WTC11 (cell line): ENCODE measurements at regions not wholly inside any gene's neighbourhood (a gene's known extent, or its start where the extent isn't known, plus 50 kb on each side); places are given as distances from the start of the nearest gene placed in this dataset.

Experiments
- ATAC-seq: fragments of 200-7000 bp; cut with Tn5 transposase; 2 replicates; pipeline ENCODE4 v1.10.0; 2021; ENCODE audit warnings: mild to moderate bottlenecking, moderate library complexity
- CTCF ChIA-PET: fragments of 300-600 bp; sonication (Branson Sonifier 250); formaldehyde crosslinking; loops from one replicate; lab custom pipeline; 2021; ENCODE audit warnings: antibody characterized with exemption; lab: Charles Lee
- POLR2A ChIA-PET: fragments of 350-600 bp; sonication (Branson Sonifier 250); formaldehyde crosslinking; loops from one replicate; lab custom pipeline; 2021; ENCODE audit warnings: antibody characterized with exemption; lab: Charles Lee
- DNase-seq: peaks from one replicate; pipeline ENCODE4 v3.0.0; 2021; ENCODE audit warnings: low spot score
- H3K27ac Mint-ChIP-seq: 2 replicates; pipeline ENCODE4 v1.8.0; 2021; ENCODE audit warnings: mixed read lengths
- H3K27me3 Mint-ChIP-seq: 2 replicates; pipeline ENCODE4 v1.8.0; 2021; ENCODE audit warnings: low read depth, mild to moderate bottlenecking, moderate library complexity, mixed read lengths
- H3K36me3 Mint-ChIP-seq: 2 replicates; pipeline ENCODE4 v1.8.0; 2021; ENCODE audit warnings: mixed read lengths
- H3K4me1 Mint-ChIP-seq: 2 replicates; pipeline ENCODE4 v1.8.0; 2022; ENCODE audit warnings: mixed read lengths
- H3K4me3 Mint-ChIP-seq: 2 replicates; pipeline ENCODE4 v1.8.0; 2021; ENCODE audit warnings: mild to moderate bottlenecking, moderate library complexity, mixed read lengths
- H3K9me3 Mint-ChIP-seq: 2 replicates; pipeline ENCODE4 v1.8.0; 2021; ENCODE audit warnings: mixed read lengths
- ATF2 ChIP-seq: sonication (generic); formaldehyde crosslinking; IDR thresholded peaks from 2 replicates; pipeline ENCODE4 v1.8.1; 2022; ENCODE audit warnings: low read depth, missing genetic modification reagents, borderline replicate concordance
- CBFB ChIP-seq: sonication (generic); formaldehyde crosslinking; IDR thresholded peaks from 2 replicates; pipeline ENCODE4 v1.8.1; 2022; ENCODE audit warnings: mild to moderate bottlenecking, low read depth, missing genetic modification reagents
- E2F1 ChIP-seq: sonication (generic); formaldehyde crosslinking; IDR thresholded peaks from 2 replicates; pipeline ENCODE4 v1.8.0; 2022; ENCODE audit warnings: mild to moderate bottlenecking, missing genetic modification reagents
- ELF4 ChIP-seq: sonication (generic); formaldehyde crosslinking; IDR thresholded peaks from 2 replicates; pipeline ENCODE4 v1.8.1; 2022; ENCODE audit warnings: low read depth, mild to moderate bottlenecking, moderate library complexity, missing genetic modification reagents
- ESRRA ChIP-seq: sonication (generic); formaldehyde crosslinking; IDR thresholded peaks from 2 replicates; pipeline ENCODE4 v1.8.1; 2022; ENCODE audit warnings: mild to moderate bottlenecking, missing genetic modification reagents, borderline replicate concordance
- FOXJ3 ChIP-seq: sonication (generic); formaldehyde crosslinking; IDR thresholded peaks from 2 replicates; pipeline ENCODE4 v1.9.0; 2021; ENCODE audit warnings: missing genetic modification reagents, mild to moderate bottlenecking, borderline replicate concordance
- FOXK1 ChIP-seq: sonication (generic); formaldehyde crosslinking; IDR thresholded peaks from 2 replicates; pipeline ENCODE4 v1.8.0; 2022; ENCODE audit warnings: mild to moderate bottlenecking, moderate library complexity, missing genetic modification reagents
- GABPB1 ChIP-seq: sonication (generic); formaldehyde crosslinking; IDR thresholded peaks from 2 replicates; pipeline ENCODE4 v1.8.1; 2023; ENCODE audit warnings: mild to moderate bottlenecking, missing genetic modification reagents
- HMGA2 ChIP-seq: fragments of 250-450 bp; sonication (Bioruptor Pico); IDR thresholded peaks from 2 replicates; pipeline ENCODE4 v1.4.0; 2021; ENCODE audit warnings: mild to moderate bottlenecking, moderate library complexity
- JAZF1 ChIP-seq: fragments of 250-450 bp; sonication (Bioruptor Pico); IDR thresholded peaks from 2 replicates; pipeline ENCODE4 v1.9.0; 2021; ENCODE audit warnings: moderate library complexity, mild to moderate bottlenecking, inconsistent platforms
- NFE2L1 ChIP-seq: sonication (generic); formaldehyde crosslinking; IDR thresholded peaks from 2 replicates; pipeline ENCODE4 v1.8.1; 2023; ENCODE audit warnings: missing genetic modification reagents
- NR2C2 ChIP-seq: sonication (generic); formaldehyde crosslinking; IDR thresholded peaks from 2 replicates; pipeline ENCODE4 v1.8.0; 2022; ENCODE audit warnings: mild to moderate bottlenecking, missing genetic modification reagents
- OVOL2 ChIP-seq: fragments of 250-450 bp; sonication (Bioruptor Pico); IDR thresholded peaks from 2 replicates; pipeline ENCODE4 v1.9.0; 2021; ENCODE audit warnings: mild to moderate bottlenecking, borderline replicate concordance
- PRRX2 ChIP-seq: fragments of 250-450 bp; sonication (Bioruptor Pico); IDR thresholded peaks from 2 replicates; pipeline ENCODE4 v1.8.0; 2021; ENCODE audit warnings: mild to moderate bottlenecking
- SMAD3 ChIP-seq: sonication (generic); formaldehyde crosslinking; IDR thresholded peaks from 2 replicates; pipeline ENCODE4 v1.8.0; 2022; ENCODE audit warnings: missing genetic modification reagents, mild to moderate bottlenecking, borderline replicate concordance
- TEAD4 ChIP-seq: sonication (generic); formaldehyde crosslinking; IDR thresholded peaks from 2 replicates; pipeline ENCODE4 v1.8.0; 2022; ENCODE audit warnings: mild to moderate bottlenecking, missing genetic modification reagents
- TP53 ChIP-seq: sonication (generic); formaldehyde crosslinking; IDR thresholded peaks from 2 replicates; pipeline ENCODE4 v1.8.1; 2023; ENCODE audit warnings: mild to moderate bottlenecking, missing genetic modification reagents
- ZBTB43 ChIP-seq: sonication (generic); formaldehyde crosslinking; IDR thresholded peaks from 2 replicates; pipeline ENCODE4 v1.8.1; 2023; ENCODE audit warnings: mild to moderate bottlenecking, missing genetic modification reagents
- ZNF138 ChIP-seq: sonication (generic); formaldehyde crosslinking; conservative IDR thresholded peaks from 2 replicates; pipeline ENCODE4 v1.8.1; 2022; ENCODE audit warnings: mild to moderate bottlenecking, moderate library complexity, missing genetic modification reagents
- ZNF396 ChIP-seq: fragments of 250-450 bp; sonication (Bioruptor Pico); IDR thresholded peaks from 2 replicates; pipeline ENCODE4 v1.8.0; 2021; ENCODE audit warnings: mild to moderate bottlenecking, moderate library complexity, borderline replicate concordance
- ZNF671 ChIP-seq: fragments of 250-450 bp; sonication (Bioruptor Pico); IDR thresholded peaks from 2 replicates; pipeline ENCODE4 v1.8.0; 2021; ENCODE audit warnings: mild to moderate bottlenecking
- TF ChIP-seq, protein P1 (sequence below): fragments of 250-450 bp; sonication (Bioruptor Pico); IDR thresholded peaks from 2 replicates; pipeline ENCODE4 v1.9.0; 2021; ENCODE audit warnings: mild to moderate bottlenecking, borderline replicate concordance
- TF ChIP-seq, protein P2 (sequence below): sonication (generic); formaldehyde crosslinking; IDR thresholded peaks from 2 replicates; pipeline ENCODE4 v1.8.0; 2023; ENCODE audit warnings: missing genetic modification reagents
- TF ChIP-seq, protein P3 (sequence below): sonication (generic); formaldehyde crosslinking; IDR thresholded peaks from 2 replicates; pipeline ENCODE4 v1.8.0; 2022; ENCODE audit warnings: mild to moderate bottlenecking, missing genetic modification reagents

GRCh38 chr11:116551576-116551975, 221.2 kb downstream of the BUD13 start:
- ChIA-PET POLR2A (no interaction called here), CTCF (interaction anchor here (2.8 kb wide), 1 partner anchor 90 kb away, joined by 14 read pairs; no protein-coding TSS in a partner anchor)
- peaks cover 5% of the 10 kb centered on the region for H3K4me1 Mint-ChIP-seq
- H3K9me3 Mint-ChIP-seq, result peaks cover 20% of the 10 kb centered on the region; the same call in 1 of the 2 replicates
- DNase-seq, result no peak
- H3K27me3 Mint-ChIP-seq, result peaks cover 11% of the 10 kb centered on the region
- ATAC-seq, result no peak
- H3K27ac Mint-ChIP-seq, result no peak overlapping the region
- H3K4me3 Mint-ChIP-seq, result no peak overlapping the region
- no peaks in the 10 kb centered on the region for H3K36me3 Mint-ChIP-seq
- no peak for TF ChIP-seq NR2C2 (CRISPR knock-in tag)
- no peak for TF ChIP-seq TEAD4
- TF ChIP-seq JAZF1, result no peak
- TF ChIP-seq, protein P1, sequence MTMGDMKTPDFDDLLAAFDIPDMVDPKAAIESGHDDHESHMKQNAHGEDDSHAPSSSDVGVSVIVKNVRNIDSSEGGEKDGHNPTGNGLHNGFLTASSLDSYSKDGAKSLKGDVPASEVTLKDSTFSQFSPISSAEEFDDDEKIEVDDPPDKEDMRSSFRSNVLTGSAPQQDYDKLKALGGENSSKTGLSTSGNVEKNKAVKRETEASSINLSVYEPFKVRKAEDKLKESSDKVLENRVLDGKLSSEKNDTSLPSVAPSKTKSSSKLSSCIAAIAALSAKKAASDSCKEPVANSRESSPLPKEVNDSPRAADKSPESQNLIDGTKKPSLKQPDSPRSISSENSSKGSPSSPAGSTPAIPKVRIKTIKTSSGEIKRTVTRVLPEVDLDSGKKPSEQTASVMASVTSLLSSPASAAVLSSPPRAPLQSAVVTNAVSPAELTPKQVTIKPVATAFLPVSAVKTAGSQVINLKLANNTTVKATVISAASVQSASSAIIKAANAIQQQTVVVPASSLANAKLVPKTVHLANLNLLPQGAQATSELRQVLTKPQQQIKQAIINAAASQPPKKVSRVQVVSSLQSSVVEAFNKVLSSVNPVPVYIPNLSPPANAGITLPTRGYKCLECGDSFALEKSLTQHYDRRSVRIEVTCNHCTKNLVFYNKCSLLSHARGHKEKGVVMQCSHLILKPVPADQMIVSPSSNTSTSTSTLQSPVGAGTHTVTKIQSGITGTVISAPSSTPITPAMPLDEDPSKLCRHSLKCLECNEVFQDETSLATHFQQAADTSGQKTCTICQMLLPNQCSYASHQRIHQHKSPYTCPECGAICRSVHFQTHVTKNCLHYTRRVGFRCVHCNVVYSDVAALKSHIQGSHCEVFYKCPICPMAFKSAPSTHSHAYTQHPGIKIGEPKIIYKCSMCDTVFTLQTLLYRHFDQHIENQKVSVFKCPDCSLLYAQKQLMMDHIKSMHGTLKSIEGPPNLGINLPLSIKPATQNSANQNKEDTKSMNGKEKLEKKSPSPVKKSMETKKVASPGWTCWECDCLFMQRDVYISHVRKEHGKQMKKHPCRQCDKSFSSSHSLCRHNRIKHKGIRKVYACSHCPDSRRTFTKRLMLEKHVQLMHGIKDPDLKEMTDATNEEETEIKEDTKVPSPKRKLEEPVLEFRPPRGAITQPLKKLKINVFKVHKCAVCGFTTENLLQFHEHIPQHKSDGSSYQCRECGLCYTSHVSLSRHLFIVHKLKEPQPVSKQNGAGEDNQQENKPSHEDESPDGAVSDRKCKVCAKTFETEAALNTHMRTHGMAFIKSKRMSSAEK (CRISPR knock-in tag), result no peak
- no peak for TF ChIP-seq FOXJ3 (CRISPR knock-in tag)
- no peak for TF ChIP-seq ESRRA (CRISPR knock-in tag)
- TF ChIP-seq FOXK1, result no peak
- TF ChIP-seq ZBTB43, result no peak
- no peak for TF ChIP-seq ZNF138
- no peak for TF ChIP-seq ELF4 (CRISPR knock-in tag)
- no peak for TF ChIP-seq HMGA2 (CRISPR knock-in tag)
- no peak for TF ChIP-seq NFE2L1 (CRISPR knock-in tag)
- TF ChIP-seq ZNF671 (CRISPR knock-in tag), result no peak
- TF ChIP-seq, protein P2, sequence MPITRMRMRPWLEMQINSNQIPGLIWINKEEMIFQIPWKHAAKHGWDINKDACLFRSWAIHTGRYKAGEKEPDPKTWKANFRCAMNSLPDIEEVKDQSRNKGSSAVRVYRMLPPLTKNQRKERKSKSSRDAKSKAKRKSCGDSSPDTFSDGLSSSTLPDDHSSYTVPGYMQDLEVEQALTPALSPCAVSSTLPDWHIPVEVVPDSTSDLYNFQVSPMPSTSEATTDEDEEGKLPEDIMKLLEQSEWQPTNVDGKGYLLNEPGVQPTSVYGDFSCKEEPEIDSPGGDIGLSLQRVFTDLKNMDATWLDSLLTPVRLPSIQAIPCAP (CRISPR knock-in tag), result no peak
- TF ChIP-seq ZNF396 (CRISPR knock-in tag), result no peak
- TF ChIP-seq, protein P3, sequence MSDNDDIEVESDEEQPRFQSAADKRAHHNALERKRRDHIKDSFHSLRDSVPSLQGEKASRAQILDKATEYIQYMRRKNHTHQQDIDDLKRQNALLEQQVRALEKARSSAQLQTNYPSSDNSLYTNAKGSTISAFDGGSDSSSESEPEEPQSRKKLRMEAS (CRISPR knock-in tag), result no peak

- CTCF ChIA-PET, result interaction anchor here (0.7 to 1.5 kb wide), 4 partner anchors 35 to 184 kb away, joined by 3 to 4 read pairs (median 3); no protein-coding TSS in a partner anchor
- Mint-ChIP-seq H3K36me3 (no peaks in the 10 kb centered on the region), H3K4me1 (peaks cover 5% of the 10 kb centered on the region), H3K9me3 (peaks cover 10% of the 10 kb centered on the region; the same call in 1 of the 2 replicates), H3K27me3 (peaks cover 2% of the 10 kb centered on the region), H3K4me3 (no peak overlapping the region), H3K27ac (no peak overlapping the region)
- ATAC-seq (no peak), DNase-seq (no peak)
- POLR2A ChIA-PET, result no interaction called here
- TF ChIP-seq PRRX2 (CRISPR knock-in tag), result no peak
- TF ChIP-seq ATF2 (CRISPR knock-in tag), result no peak
- TF ChIP-seq CBFB, result no peak
- TF ChIP-seq SMAD3 (CRISPR knock-in tag), result no peak
- no peak for TF ChIP-seq E2F1 (CRISPR knock-in tag)
- no peak for TF ChIP-seq ZBTB43
- TF ChIP-seq TP53 (CRISPR knock-in tag), result no peak
- no peak for TF ChIP-seq GABPB1 (CRISPR knock-in tag)
- TF ChIP-seq JAZF1, result no peak
- TF ChIP-seq OVOL2, result no peak
- no peak for TF ChIP-seq ZNF396 (CRISPR knock-in tag)
These were observed 224.5 kb downstream of the BUD13 start for GRCh38 chr11:116548256-116548655.
